GM23338 (cell line): ENCODE measurements at regions not wholly inside any gene's neighbourhood (a gene's known extent, or its start where the extent isn't known, plus 50 kb on each side); places are given as distances from the start of the nearest gene placed in this dataset.

Experiments used
- ATAC-seq: fragments of 200-7000 bp; cut with Tn5 transposase; 3 replicates; pipeline ENCODE4 v1.9.1; 2020
- DNase-seq: peaks from one replicate; pipeline ENCODE4 v3.0.0-alpha.2; 2015; ENCODE audit warnings: low spot score
- H2AFZ ChIP-seq: fragments of 200-600 bp; sonication (generic); 2 replicates; pipeline ENCODE4 v1.8.0; 2016; ENCODE audit warnings: antibody characterized with exemption, mild to moderate bottlenecking, moderate library complexity
- H3F3A ChIP-seq: fragments of 200-600 bp; sonication (generic); replicated peaks from 2 replicates; pipeline ENCODE4 v1.8.0; 2017; ENCODE audit warnings: antibody characterized with exemption, mixed run types, low read depth
- H3K27ac ChIP-seq: fragments of 200-600 bp; sonication (generic); 2 replicates; pipeline ENCODE4 v1.6.1; 2016; ENCODE audit warnings: low read depth
- H3K27me3 ChIP-seq: fragments of 200-600 bp; sonication (generic); 2 replicates; pipeline ENCODE4 v1.8.0; 2016; ENCODE audit warnings: mild to moderate bottlenecking, mixed run types, moderate library complexity; ENCODE audit not compliant: insufficient read depth
- H3K36me3 ChIP-seq: fragments of 200-600 bp; sonication (generic); 2 replicates; pipeline ENCODE4 v1.8.0; 2016; ENCODE audit warnings: mild to moderate bottlenecking; ENCODE audit not compliant: insufficient read depth
- H3K4me1 ChIP-seq: fragments of 200-600 bp; sonication (generic); 2 replicates; pipeline ENCODE4 v1.8.0; 2016; ENCODE audit warnings: mild to moderate bottlenecking, moderate library complexity; ENCODE audit not compliant: insufficient read depth
- H3K4me2 ChIP-seq: fragments of 200-600 bp; sonication (generic); 2 replicates; pipeline ENCODE4 v1.7.1; 2017; ENCODE audit warnings: mixed run types
- H3K4me3 ChIP-seq: fragments of 200-600 bp; sonication (generic); 2 replicates; pipeline ENCODE4 v1.6.1; 2016; ENCODE audit warnings: mixed run types
- H3K79me2 ChIP-seq: fragments of 200-600 bp; sonication (generic); replicated peaks from 2 replicates; pipeline ENCODE4 v1.8.0; 2017; ENCODE audit warnings: mild to moderate bottlenecking; ENCODE audit not compliant: insufficient read depth
- H3K9me2 ChIP-seq: fragments of 200-600 bp; sonication (generic); 2 replicates; pipeline ENCODE4 v1.8.0; 2017; ENCODE audit not compliant: insufficient read depth
- H4K20me1 ChIP-seq: fragments of 200-600 bp; sonication (generic); replicated peaks from 2 replicates; pipeline ENCODE4 v1.8.0; 2017; ENCODE audit warnings: mild to moderate bottlenecking; ENCODE audit not compliant: insufficient read depth
- H3K27ac Mint-ChIP-seq: 2 replicates; pipeline ENCODE4 v1.8.0; 2020; ENCODE audit warnings: inconsistent platforms, mild to moderate bottlenecking, moderate library complexity, mixed read lengths
- H3K27me3 Mint-ChIP-seq: 3 replicates; pipeline ENCODE4 v1.8.0; 2022; ENCODE audit warnings: low read depth, mild to moderate bottlenecking, moderate library complexity, mixed read lengths, inconsistent platforms; ENCODE audit not compliant: insufficient read depth, poor library complexity
- H3K36me3 Mint-ChIP-seq: 3 replicates; pipeline ENCODE4 v1.8.0; 2021; ENCODE audit warnings: low read depth, mild to moderate bottlenecking, inconsistent platforms, moderate library complexity, mixed read lengths
- H3K4me1 Mint-ChIP-seq: 3 replicates; pipeline ENCODE4 v1.8.0; 2020; ENCODE audit warnings: mild to moderate bottlenecking, inconsistent platforms, mixed read lengths
- H3K4me3 Mint-ChIP-seq: 3 replicates; pipeline ENCODE4 v1.8.0; 2021; ENCODE audit warnings: moderate library complexity, mild to moderate bottlenecking, inconsistent platforms, mixed read lengths
- H3K9me3 Mint-ChIP-seq: 3 replicates; pipeline ENCODE4 v1.8.0; 2020; ENCODE audit warnings: moderate library complexity, mild to moderate bottlenecking, inconsistent platforms, mixed read lengths
- CREB1 ChIP-seq: fragments of 250-450 bp; sonication (Bioruptor Pico); IDR thresholded peaks from 2 replicates; pipeline ENCODE4 v1.5.0; 2020; ENCODE audit warnings: low read depth, mild to moderate bottlenecking, moderate library complexity
- EZH2phosphoT487 ChIP-seq: fragments of 200-600 bp; sonication (generic); IDR thresholded peaks from one replicate; pipeline ENCODE4 v1.8.1; 2018; ENCODE audit warnings: antibody characterized with exemption; ENCODE audit not compliant: unreplicated experiment
- NANOG ChIP-seq: IDR thresholded peaks from 2 replicates; pipeline ENCODE4 v1.6.1; 2016; ENCODE audit warnings: antibody characterized with exemption, borderline replicate concordance
- POLR2AphosphoS5 ChIP-seq: IDR thresholded peaks from 2 replicates; pipeline ENCODE4 v1.6.1; 2016; ENCODE audit warnings: antibody characterized with exemption, low read depth
- STAT1 ChIP-seq: IDR thresholded peaks from one replicate; pipeline ENCODE4 v1.6.1; 2016; ENCODE audit warnings: antibody characterized with exemption; ENCODE audit not compliant: unreplicated experiment
- ZNF114 ChIP-seq: fragments of 250-450 bp; sonication (Bioruptor Pico); IDR thresholded peaks from 2 replicates; pipeline ENCODE4 v1.5.0; 2020; ENCODE audit warnings: mild to moderate bottlenecking, moderate library complexity
- TF ChIP-seq, protein P1 (sequence below): IDR thresholded peaks from one replicate; pipeline ENCODE4 v1.6.1; 2018; ENCODE audit warnings: antibody characterized with exemption; ENCODE audit not compliant: unreplicated experiment
- TF ChIP-seq, protein P2 (sequence below): IDR thresholded peaks from 2 replicates; pipeline ENCODE4 v1.6.1; 2016; ENCODE audit warnings: antibody characterized with exemption

DNA sequence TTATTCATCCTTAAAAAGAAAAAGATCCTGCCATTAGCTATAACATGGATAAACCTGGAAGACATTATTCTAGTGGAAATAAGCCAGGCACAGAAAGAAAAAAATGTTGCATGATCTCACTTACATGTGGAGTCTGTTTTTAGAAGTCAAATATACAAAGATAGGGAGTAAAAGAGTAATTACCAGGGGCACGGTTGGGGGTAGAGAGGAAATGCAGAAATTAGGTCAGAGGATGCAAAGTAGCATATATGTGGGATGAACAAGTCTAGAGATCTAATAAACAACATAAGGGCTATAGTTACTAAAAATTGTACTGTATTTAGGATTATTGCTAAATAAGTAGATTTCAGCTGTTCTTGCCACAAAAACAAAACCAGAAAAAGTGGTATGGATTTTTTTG, 61.4 kb upstream of the CD53 start:
- Histone ChIP-seq H3K4me3 (no peak overlapping the region), H4K20me1 (no peaks in the 10 kb centered on the region), H2AFZ (no peak overlapping the region), H3K36me3 (no peaks in the 10 kb centered on the region), H3K4me1 (no peaks in the 10 kb centered on the region), H3K79me2 (no peaks in the 10 kb centered on the region), H3K27ac (no peak overlapping the region), H3K9me2 (no peaks in the 10 kb centered on the region), H3F3A (no peaks in the 10 kb centered on the region), H3K27me3 (no peaks in the 10 kb centered on the region), H3K4me2 (no peak overlapping the region)
- DNase-seq (no peak), ATAC-seq (no peak)
- Mint-ChIP-seq H3K9me3 (peaks cover 4% of the 10 kb centered on the region; the same call in 1 of the 3 replicates), H3K27ac (no peak overlapping the region), H3K36me3 (no peaks in the 10 kb centered on the region), H3K27me3 (peaks cover 3% of the 10 kb centered on the region), H3K4me3 (no peak overlapping the region), H3K4me1 (no peaks in the 10 kb centered on the region)
- TF ChIP-seq EZH2phosphoT487 (no peak), NANOG (no peak), ZNF114 (CRISPR knock-in tag) (no peak)

DNA sequence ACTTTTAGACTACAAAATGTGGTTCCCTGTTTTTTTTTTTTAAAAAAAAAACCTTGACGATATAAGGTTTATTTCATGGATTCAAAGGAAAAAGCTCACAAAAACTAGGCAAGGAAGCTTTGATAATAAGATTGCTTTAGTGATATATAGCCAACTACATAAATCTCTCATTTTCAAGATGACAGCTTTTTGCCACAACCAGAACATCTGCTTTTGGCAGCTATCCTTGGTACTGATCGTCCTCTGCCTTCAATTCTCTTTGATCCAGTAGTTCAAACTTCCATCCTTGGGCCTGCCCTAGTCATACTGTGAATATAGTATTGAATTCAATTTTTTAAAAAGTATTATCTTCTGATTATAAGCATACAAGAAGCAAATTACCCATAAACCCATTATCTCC, 72.9 kb upstream of the CD53 start:
- DNase-seq: no peak
- TF ChIP-seq NANOG: no peak
- TF ChIP-seq, protein P1, sequence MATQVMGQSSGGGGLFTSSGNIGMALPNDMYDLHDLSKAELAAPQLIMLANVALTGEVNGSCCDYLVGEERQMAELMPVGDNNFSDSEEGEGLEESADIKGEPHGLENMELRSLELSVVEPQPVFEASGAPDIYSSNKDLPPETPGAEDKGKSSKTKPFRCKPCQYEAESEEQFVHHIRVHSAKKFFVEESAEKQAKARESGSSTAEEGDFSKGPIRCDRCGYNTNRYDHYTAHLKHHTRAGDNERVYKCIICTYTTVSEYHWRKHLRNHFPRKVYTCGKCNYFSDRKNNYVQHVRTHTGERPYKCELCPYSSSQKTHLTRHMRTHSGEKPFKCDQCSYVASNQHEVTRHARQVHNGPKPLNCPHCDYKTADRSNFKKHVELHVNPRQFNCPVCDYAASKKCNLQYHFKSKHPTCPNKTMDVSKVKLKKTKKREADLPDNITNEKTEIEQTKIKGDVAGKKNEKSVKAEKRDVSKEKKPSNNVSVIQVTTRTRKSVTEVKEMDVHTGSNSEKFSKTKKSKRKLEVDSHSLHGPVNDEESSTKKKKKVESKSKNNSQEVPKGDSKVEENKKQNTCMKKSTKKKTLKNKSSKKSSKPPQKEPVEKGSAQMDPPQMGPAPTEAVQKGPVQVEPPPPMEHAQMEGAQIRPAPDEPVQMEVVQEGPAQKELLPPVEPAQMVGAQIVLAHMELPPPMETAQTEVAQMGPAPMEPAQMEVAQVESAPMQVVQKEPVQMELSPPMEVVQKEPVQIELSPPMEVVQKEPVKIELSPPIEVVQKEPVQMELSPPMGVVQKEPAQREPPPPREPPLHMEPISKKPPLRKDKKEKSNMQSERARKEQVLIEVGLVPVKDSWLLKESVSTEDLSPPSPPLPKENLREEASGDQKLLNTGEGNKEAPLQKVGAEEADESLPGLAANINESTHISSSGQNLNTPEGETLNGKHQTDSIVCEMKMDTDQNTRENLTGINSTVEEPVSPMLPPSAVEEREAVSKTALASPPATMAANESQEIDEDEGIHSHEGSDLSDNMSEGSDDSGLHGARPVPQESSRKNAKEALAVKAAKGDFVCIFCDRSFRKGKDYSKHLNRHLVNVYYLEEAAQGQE: peak; percentile 71
- H3K4me3 ChIP-seq: no peak overlapping the region
- Mint-ChIP-seq H3K4me3 (no peak overlapping the region), H3K4me1 (no peaks in the 10 kb centered on the region), H3K9me3 (no peaks in the 10 kb centered on the region), H3K36me3 (no peaks in the 10 kb centered on the region), H3K27me3 (peaks cover 2% of the 10 kb centered on the region), H3K27ac (no peak overlapping the region)
- H3F3A ChIP-seq: no peaks in the 10 kb centered on the region
- ATAC-seq: no peak
- H3K27ac ChIP-seq: no peak overlapping the region
- H4K20me1 ChIP-seq: no peaks in the 10 kb centered on the region
- H3K9me2 ChIP-seq: no peaks in the 10 kb centered on the region
- no peaks in the 10 kb centered on the region; the same call in 1 of the 2 replicates for H3K27me3 ChIP-seq
- no peak overlapping the region for H2AFZ ChIP-seq
- no peak overlapping the region for H3K4me2 ChIP-seq
- no peaks in the 10 kb centered on the region for H3K36me3 ChIP-seq
- H3K79me2 ChIP-seq: no peaks in the 10 kb centered on the region
- no peaks in the 10 kb centered on the region for H3K4me1 ChIP-seq

DNA sequence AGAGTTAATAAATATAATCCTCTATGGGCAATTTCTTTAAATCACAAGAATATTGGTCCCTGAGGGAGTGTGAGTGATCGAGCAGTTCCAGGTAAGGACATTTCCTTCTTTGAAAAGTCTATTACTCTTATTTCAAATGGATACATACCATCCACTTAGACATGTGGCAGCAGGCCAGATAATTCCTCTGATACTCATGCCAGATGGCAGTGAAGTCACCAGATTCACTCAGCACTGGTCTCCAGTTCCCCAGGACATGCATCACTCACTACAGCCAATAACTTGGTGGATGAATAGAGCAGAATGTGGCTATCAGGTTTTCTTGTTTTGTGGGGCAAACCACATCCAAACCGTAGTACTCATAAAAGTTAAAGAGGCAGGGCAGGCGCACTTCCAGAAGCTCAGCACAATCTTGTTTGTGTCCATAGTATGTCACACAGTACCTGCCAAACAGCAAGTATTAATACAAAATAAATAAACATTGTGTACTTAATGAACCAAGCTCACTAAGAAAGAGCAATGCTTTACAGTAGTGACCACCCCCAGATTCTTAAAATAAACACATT, 74.2 kb upstream of the CD53 start:
- H3K4me1 Mint-ChIP-seq: no peaks in the 10 kb centered on the region
- no peak overlapping the region for H3K27ac Mint-ChIP-seq

More for the DNA sequence above, 74.2 kb upstream of the CD53 start:
- Histone ChIP-seq H3K36me3 (no peaks in the 10 kb centered on the region), H3K4me3 (no peak overlapping the region), H3K9me2 (no peaks in the 10 kb centered on the region), H3K27me3 (no peaks in the 10 kb centered on the region; the same call in 1 of the 2 replicates), H3K4me1 (no peaks in the 10 kb centered on the region), H4K20me1 (no peaks in the 10 kb centered on the region), H3K4me2 (no peak overlapping the region), H3F3A (no peaks in the 10 kb centered on the region), H2AFZ (no peak overlapping the region), H3K27ac (no peak overlapping the region), H3K79me2 (no peaks in the 10 kb centered on the region)
- Mint-ChIP-seq H3K9me3 (no peaks in the 10 kb centered on the region), H3K36me3 (no peaks in the 10 kb centered on the region), H3K4me3 (no peak overlapping the region), H3K27me3 (peaks cover 2% of the 10 kb centered on the region)
- no peak for DNase-seq
- no peak for ATAC-seq
- no peak for TF ChIP-seq EZH2phosphoT487
- TF ChIP-seq STAT1: no peak
- no peak for TF ChIP-seq ZNF114 (CRISPR knock-in tag)
- no peak for TF ChIP-seq POLR2AphosphoS5
- TF ChIP-seq, protein P2, sequence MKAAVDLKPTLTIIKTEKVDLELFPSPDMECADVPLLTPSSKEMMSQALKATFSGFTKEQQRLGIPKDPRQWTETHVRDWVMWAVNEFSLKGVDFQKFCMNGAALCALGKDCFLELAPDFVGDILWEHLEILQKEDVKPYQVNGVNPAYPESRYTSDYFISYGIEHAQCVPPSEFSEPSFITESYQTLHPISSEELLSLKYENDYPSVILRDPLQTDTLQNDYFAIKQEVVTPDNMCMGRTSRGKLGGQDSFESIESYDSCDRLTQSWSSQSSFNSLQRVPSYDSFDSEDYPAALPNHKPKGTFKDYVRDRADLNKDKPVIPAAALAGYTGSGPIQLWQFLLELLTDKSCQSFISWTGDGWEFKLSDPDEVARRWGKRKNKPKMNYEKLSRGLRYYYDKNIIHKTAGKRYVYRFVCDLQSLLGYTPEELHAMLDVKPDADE: no peak
- TF ChIP-seq NANOG: no peak
- TF ChIP-seq CREB1 (CRISPR knock-in tag): no peak
